Embryonic facial prominence (tissue), 1 donor: ENCODE measurements at regions not wholly inside any gene's neighbourhood (a gene's known extent, or its start where the extent isn't known, plus 50 kb on each side); places are given as distances from the start of the nearest gene placed in this dataset.
"Not testable (repeated sequence)": the region's sequence is repeated elsewhere in the genome, so short reads cannot be mapped to it uniquely, and the experiment has no call there.

Experiments
- DNase-seq: peaks from one replicate; pipeline ENCODE4 v3.0.0-alpha.2; 2016; ENCODE audit errors: extremely low spot score

DNA sequence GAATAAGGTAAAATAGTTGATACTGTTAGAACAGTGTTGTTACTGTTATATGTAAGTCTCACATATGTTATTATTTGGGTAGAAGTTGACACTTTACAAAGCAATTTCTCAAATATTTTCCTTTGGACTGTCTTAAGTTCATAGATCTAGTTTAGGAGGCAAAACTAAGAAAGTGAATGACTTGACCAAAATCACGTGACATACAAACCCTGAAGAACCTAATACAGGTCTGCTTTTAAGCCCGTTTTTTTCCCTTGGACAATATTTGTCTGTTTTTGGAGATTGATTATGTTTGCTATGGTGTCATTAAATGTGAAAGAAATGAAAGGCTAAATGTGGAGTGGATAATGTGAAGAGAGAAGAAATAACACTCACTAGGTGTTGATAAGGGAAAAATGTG is 644.9 kb upstream of the PITX2 start:
- DNase-seq, result no peak

DNA sequence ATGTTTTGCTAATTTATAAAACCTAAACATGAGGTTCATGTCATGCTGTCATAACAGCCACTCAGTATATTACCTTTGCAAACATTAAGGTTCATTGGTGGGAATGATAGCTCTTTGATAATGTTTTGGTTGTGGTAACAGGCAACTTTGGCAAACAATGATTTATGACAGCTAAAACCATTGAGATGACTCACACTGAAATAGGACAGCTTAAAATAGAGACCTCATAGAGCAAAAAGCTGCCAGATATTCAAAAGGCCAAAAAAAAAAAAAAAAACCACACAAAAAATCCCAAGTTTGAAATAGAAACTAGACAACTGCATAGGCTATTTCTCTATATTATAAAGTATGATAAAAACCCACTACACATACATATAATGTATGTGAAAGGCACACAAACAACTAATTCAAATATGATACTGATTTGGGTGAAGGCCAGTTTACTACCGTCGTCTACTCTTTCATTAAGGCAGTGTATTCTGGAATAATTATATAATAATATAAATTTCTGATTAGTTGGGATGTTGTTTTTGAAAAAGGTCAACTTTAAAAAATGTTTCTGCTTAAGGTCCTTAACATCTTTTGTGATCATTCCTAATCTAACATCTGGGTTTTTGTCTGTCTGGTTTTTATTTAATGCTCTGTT is 646.0 kb upstream of the PITX2 start:
- no peak for DNase-seq

DNA sequence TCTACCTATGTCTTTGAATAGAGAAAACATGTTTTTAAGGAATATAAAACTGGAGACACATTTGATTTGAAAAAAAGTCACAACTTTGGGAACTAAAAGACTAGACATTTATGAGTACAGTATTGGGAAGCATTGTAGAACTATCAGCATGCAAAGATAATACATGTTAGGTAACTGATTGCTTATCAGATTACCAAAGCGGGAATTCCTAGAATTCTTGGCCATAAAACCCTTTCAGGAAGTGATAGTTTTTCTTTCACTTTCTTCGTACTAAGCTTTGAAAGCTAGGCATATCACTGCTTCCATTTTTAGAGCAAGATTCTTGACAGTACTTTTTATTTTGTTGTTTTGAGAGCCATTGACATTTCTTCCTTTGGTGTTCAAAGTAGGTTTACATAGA is 646.6 kb upstream of the PITX2 start:
- no peak for DNase-seq

DNA sequence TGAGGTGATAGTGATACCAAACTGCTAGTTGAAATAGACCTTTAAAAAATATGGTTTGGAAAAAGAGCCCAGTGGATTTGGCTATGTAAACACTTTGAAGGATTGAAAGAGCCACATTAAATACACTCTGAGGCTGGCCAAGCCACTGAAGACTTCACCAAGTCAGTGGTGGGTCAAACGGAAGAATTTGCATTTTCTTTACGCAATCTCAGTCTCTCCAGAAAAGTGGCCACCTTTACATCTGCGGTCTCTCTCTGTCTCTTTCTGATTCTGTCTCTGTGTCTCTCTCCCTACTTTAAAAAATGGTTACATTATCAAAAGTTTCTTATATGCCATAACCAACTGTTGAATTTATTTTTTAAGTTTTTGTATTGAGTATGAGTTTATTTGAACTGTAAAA is 651.2 kb upstream of the PITX2 start:
- DNase-seq, result no peak

DNA sequence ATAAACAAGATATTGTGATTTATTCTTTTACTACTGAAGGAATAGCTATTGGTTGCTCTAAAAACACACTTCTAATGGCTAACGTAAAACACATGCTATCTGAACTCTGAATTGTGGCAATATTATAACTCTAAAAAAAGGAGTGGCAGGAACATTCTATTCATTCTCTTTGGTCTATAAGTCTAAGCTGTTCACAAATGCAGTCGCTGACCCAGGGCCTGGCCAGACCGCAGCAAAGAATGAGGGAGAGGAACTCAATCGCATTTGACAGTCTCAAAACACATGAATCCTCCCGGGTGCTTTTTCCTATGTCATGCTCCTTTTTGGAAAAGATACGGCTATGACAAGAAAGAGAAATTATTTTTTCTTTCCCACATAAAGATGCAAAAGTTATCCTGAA is 651.6 kb upstream of the PITX2 start:
- DNase-seq, result no peak

DNA sequence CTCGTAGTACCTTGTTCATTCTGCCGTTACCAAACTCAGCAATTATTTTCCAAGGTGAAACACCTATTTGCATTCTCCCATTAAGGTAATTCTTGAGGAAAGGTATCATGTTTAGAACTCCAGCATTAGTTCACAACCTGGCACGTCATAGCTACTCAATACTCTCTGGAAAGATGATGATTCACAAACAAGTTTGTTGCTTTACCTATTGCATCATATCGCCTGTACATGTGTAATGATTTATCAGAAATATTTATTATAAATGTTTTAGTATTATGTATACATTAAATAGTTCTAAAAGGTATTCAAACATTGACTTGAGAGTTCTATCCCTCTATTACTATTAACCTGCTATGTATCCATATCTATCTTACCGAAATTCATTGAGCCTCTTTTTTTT is 658.3 kb upstream of the PITX2 start:
- no peak for DNase-seq

DNA sequence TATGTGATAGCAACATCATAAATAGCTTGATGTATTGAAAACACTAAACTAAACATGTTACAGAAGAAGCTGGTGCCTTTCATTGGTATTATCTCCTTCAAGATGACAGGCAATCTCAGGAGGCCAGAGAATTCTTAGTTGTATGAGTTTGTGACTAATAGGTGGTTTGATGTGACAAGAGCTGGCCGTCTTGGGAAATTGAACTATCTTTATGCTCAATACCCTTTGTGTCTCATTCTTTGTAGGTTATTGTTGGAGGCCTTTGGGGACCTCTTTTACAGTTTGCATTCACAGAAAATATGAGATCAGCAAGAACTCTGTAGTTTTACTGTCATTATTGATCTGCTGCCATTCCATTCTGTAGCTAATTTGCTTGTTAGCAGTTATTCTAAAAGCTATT is 659.2 kb upstream of the PITX2 start:
- DNase-seq, result no peak

DNA sequence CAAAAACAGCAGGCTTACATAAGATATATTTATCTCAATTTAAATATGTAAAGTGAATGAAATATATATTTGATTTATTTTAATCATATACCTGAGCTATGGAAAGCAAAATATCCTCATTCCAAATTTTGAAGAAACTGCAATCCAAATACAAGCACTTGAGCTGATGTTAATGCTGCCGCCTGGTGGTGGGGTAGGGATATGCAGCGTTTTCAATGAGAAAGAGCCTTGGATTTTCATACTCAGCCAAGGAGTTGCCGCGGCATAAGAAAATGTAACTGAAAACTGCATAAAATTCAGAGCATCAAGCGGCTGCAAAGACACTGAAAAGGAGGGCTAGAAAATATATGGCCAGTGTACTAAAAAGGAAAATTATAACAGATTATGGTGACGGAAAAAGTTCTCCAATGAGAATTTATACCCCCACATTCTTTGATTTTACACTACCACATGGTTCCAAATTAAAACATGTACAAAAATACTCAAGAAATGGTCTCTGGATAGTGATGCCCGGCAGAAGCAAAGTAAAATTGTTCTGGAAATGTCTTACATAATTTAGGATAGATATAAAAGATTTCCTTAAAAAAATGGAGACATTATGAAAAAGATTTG is 660.3 kb upstream of the PITX2 start:
- no peak for DNase-seq

DNA sequence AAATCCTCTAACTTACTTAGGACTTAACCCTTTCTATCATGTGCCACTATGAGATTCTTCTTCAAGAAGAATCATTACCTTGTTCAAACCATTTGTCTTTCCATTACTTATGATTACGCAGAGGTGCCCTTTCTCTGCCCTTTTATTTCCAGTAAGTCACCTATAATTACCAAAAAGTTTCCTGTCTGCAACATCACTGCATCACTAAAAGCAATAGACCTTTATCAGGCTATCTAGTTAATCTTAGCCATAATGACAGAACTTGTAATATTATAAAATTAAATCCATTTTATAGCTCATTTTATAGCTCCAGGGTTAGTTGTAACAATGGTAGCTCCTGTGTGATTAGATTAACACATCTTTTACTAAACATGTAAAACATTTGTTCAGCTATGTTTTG is 673.6 kb upstream of the PITX2 start:
- DNase-seq, result no peak

DNA sequence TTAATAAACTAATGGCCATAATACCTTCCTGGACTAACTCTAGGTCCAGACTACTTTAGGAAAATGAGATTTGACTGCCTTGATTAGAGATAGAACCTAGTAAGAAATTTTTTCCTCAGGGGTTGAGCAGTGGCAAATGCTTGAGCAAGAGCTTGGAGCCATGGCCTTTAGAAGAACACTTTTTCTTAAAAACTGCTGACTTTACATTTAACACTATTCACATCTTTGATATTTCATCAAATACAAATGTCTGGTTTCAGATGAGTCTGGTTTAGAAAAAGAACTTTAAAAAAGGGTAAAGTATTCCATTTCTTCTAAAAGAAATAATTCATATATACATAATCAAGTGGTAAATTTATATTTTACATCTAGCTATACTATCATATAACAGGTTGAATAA is 680.9 kb upstream of the PITX2 start:
- no peak for DNase-seq

DNA sequence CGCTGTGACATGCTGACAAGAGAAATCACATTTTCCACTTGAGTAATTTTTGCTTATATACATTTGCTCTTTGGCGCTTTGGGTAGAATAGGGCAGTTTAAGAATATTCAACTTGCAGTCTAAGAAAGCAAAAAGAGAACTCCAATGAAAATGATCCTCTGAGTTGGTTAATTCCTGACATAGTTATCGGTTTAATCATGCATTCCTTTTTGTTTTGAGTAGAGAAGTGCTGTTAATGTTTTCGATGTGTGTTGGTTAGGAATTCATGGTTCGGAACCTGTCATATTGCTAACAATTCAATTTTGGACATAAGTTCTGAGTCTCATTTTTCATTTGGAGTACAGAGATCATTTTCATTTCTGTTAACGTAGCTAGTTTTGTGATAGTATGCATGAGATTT is 700.6 kb upstream of the PITX2 start:
- no peak for DNase-seq

DNA sequence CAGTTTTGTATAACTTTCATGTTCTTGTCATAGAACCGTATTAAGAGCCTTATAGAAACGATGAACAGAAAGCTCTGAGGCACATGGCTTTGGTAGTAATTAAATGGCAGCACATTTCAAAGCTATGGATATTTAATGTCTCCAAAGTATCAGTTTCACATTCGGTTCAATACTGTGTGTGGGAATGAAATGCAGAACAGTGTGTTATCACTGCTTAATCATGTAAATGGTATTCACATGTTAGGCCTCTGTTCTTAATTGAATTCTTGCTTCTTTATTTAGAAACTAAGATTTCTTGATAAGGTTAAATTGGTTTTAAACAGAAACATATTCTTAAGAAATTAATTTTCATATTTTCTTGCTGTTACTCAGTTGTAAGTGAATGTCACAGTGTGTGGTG is 701.0 kb upstream of the PITX2 start:
- no peak for DNase-seq

DNA sequence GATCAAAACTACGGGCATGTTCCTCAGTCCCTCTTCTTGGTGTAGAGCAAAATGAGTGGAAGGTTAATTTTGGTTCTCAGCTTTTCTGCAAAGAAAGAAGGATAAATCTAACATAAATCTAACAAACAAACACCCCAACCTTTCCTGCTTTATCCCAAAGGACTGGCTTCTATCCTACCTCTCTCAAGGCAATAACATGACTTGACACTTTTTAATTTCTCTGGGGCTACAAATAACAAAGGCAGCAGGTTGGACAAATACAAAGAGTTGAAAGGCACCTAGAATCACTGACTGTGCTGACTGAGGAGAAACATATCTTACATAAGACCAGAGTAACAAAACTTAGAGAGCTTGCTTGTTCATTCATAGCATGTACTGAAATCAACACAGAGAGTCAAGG is 703.6 kb upstream of the PITX2 start:
- DNase-seq, result no peak

DNA sequence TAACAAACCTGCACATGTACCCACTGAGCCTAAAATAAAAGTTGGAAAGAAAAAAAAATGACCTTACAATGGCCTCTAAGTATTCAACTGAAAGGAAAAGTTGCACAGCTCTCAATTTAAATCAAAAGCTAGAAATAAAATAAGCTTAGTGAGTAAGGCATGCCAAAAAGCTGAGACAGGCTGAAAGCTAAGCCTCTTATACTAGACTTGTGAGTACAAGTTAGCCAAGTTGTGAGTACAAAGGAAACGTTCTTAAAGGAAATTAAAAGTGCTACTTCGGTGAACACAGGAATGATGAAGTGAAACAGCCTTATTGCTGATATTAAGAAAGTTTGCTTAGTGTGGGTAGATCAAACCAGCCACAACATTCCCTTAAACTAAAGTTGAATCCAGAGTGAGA is 707.9 kb upstream of the PITX2 start:
- DNase-seq, result no peak

DNA sequence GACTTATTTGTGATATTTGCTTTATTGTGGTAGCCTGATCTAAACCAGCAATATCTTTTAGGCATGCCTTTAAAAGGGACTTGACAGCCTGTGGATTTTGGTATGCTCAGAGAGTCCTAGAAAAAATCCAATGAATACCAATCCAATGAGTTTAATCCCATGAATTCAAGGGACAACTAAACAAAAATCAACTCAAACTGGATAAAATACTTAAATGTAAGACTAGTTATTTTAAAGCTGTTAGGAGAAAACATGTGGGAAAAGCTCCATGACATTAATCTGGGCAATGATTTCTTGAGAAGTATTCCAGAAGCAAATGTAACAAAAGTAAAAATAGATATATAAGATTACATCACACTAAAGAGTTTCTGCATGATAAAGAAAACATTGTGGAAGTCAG is 711.5 kb upstream of the PITX2 start:
- no peak for DNase-seq

DNA sequence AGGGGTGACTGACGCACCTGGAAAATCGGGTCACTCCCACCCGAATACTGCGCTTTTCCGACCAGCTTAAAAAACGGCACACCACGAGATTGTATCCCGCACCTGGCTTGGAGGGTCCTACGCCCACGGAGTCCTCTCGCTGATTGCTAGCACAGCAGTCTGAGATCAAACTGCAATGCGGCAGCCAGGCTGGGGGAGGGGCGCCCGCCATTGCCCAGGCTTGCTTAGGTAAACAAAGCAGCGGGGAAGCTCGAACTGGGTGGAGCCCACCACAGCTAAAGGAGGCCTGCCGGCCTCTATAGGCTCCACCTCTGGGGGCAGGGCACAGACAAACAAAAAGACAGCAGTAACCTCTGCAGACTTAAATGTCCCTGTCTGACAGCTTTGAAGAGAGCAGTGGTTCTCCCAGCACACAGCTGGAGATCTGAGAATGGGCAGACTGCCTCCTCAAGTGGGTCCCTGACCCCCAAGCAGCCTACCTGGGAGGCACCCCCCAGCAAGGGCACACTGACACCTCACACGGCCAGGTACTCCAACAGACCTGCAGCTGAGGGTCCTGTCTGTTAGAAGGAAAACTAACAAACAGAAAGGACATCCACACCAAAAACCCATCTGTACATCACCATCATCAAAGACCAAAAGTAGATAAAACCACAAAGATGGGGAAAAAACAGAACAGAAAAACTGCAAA is 714.5 kb upstream of the PITX2 start:
- DNase-seq, result not testable (repeated sequence)

DNA sequence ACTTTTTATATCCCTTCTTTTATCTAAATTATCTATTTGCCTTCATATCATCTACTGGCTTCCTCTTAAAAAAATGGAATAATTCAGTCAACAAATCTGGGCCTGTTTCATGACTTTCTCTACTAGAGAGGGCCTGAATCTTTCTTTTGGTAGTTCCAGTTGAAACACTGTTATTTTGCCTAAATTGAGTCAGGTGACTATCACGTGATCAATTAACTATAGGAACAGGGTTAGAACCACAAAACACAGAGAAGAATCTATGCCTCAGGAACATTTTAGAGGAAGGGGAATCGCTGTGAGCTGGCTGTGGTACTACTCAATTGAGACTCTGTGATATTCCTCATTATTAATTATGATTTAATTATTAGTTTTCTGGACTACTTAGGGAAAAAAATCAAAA is 736.7 kb upstream of the PITX2 start:
- DNase-seq, result no peak

DNA sequence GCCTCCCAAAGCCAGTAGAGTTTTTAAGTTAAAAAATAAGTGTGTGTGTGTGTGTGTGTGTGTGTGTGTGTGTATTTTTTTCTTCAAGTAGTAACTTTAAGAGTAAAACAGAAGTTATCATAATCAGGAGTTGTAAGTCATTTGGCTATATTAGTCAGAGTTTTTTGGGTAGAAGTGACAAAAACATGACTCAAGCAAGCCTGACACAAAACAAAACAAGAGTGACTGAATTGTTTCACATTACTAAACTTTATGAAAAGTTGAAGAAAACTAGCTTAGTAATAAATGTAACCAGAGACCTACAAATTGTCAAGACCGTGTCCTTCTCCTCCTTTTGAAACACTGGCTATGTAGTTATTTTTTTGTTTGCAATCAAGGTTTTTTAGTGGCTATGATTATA is 738.0 kb upstream of the PITX2 start:
- DNase-seq, result no peak

DNA sequence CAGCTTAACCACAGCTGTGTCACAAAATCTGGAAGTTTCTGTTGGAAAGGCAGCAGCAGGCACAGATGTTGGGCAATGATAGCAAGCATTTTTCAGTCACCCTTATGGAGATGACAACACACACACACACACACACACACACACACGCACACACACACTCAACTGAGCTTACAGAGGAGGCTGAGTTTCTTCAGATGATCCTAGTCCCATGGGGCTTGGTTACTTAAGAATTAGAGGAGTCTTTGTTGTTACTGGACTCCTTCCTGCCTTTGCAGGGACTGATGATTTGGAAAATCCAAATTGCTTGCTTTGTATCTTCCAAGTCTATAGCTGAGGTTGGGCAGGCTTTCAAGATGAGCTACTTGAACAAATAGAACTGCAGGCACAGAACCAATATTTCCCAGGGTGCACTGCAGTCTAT is 740.1 kb upstream of the PITX2 start:
- no peak for DNase-seq

DNA sequence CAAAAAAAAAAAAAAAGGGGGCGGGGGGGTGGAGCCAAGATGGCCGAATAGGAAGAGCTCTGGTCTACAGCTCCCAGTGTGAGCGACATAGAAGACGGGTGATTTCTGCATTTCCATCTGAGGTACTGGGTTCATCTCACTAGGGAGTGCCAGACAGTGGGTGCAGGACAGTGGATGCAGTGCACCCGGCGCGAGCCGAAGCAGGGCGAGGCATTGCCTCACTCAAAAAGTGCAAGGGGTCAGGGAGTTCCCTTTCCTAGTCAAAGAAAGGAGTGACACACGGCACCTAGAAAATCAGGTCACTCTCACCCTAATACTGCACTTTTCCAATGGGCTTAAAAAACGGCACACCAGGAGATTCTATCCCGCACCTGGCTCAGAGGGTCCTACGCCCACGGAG is 755.0 kb upstream of the PITX2 start:
- not testable (repeated sequence) for DNase-seq

DNA sequence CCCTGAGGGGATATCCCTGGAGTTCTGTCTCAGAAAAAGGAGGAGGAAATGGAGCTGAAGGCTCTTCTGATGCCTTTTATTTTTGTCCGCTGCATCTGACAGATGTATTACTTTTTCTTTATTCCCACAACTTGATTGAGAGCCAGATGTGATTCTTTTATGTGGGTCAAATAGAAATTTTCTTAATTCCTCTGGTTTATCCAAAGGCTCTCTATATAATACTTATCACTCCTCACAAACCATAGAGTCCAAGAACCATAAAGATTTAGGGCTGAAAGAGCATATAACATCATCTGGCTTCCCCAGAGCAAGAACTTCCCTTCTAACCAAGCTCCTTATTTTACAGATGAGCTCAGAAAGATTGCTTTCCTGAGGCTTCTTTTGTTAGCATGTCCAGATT is 756.7 kb upstream of the FAM241A start:
- no peak for DNase-seq

DNA sequence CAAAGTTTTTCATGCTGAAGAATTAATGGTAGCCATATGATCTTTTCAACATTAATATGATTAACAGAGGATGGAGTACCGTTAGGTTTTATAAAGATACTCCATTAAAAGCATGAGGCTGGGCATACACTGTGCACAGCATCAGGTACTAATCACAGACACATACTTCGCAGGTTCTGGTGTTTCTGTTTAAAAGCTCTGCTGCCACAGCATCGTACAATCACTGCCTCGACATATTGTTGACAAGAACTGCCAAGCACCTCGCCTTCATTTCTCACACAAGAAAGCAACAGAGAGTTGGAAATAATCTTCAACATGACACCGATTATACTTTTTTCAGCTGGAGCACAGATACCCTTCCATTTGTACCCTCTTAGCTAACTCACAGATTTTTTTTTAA is 753.4 kb upstream of the FAM241A start:
- no peak for DNase-seq

DNA sequence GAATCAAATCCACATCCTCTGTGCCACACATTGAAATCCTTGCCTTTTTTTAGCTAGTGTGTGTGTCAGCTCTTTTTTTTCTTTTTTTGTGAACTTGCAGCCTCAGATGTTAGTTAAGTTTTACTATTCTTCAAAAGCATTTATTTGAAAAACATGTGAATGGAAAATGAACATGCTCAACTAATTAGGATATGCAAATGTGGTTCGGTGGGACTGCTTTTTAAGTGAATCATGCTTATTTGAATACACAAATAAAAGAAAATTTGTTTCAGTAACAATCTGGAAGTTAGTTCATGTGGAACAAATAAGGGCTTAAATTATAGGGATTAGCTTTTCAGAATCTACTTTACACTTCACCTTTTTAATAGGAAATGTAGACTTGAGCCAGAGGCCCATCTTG is 751.5 kb upstream of the FAM241A start:
- no peak for DNase-seq

DNA sequence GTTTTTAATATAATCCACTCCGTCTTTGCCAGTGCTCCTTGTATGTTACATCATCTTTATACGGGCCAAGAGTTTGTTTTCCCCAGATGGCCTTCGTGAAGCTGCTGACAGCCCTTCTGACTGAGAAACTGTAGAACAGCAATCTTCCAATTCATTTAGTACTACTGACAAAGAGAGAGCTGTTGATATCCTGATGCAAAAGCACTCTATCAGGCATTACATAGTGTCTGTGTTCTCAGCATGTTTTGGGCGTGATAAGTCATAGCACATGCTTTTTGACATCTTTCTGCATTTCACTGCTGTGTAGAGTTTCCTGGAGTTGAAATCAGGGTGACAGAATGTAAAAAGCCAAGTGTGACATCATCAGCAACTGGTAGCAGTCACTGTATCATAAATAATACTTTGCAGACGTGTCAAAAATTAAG is 746.3 kb upstream of the FAM241A start:
- peak; percentile 38 for DNase-seq
